Stomach (tissue), 8 donors: ENCODE measurements at regions not wholly inside any gene's neighbourhood (a gene's known extent, or its start where the extent isn't known, plus 50 kb on each side); places are given as distances from the start of the nearest gene placed in this dataset.

Experiments
- DNase-seq, 2 donors: peaks; one replicate each; pipeline versions ENCODE4 v3.0.0 to v3.0.0-alpha.2; 2013 to 2019
- H3K27ac ChIP-seq, 5 donors: fragments of 200-600 bp in 4 of 5; sonication (generic) in 4 of 5; one replicate each; pipeline ENCODE4 v1.5.1; 2013 to 2019; ENCODE audit warnings: mild to moderate bottlenecking in 1 of 5, moderate library complexity in 1 of 5
- H3K27me3 ChIP-seq, 3 donors: fragments of 200-600 bp; sonication (generic); one replicate each; pipeline ENCODE4 v1.5.1; 2017 to 2019; ENCODE audit warnings: mixed run types in 1 of 3
- H3K36me3 ChIP-seq, 4 donors: fragments of 200-600 bp; sonication (generic); 1 replicate in 3 of 4; 2 replicates in 1 of 4; pipeline ENCODE4 v1.5.1; 2016 to 2019
- H3K4me1 ChIP-seq, 4 donors: fragments of 200-600 bp; sonication (generic); one replicate each; pipeline ENCODE4 v1.5.1; 2016 to 2019
- H3K4me3 ChIP-seq, 4 donors: fragments of 200-600 bp; sonication (generic) in 3 of 4; one replicate each; pipeline ENCODE4 v1.5.1; 2016 to 2019; ENCODE audit warnings: mild to moderate bottlenecking in 1 of 4
- H3K9me3 ChIP-seq, 4 donors: fragments of 200-600 bp; sonication (generic); one replicate each; pipeline ENCODE4 v1.5.1; 2016 to 2019
- EP300 ChIP-seq: sonication (generic); formaldehyde crosslinking; IDR thresholded peaks from one replicate; pipeline ENCODE4 v1.6.1; 2017; ENCODE audit warnings: antibody characterized with exemption
- POLR2A ChIP-seq, 4 donors: fragments of 450-650 bp; IDR thresholded peaks; one replicate each; pipeline ENCODE4 v1.6.1; 2016; ENCODE audit warnings: antibody characterized with exemption in 4 of 4, control low read depth in 2 of 4, mild to moderate bottlenecking in 1 of 4, moderate library complexity in 1 of 4
- POLR2AphosphoS5 ChIP-seq, 3 donors: sonication (generic); formaldehyde crosslinking; IDR thresholded peaks; one replicate each; pipeline ENCODE4 v1.6.1; 2016; ENCODE audit warnings: antibody characterized with exemption in 3 of 3
- WGBS, 5 donors: extraction: QIAGEN DNeasy Blood & Tissue Kit in 3 of 5; methylation state at CpG; one replicate each; pipeline versions ENCODE4 v1.1.5 to v1.1.7; 2013 to 2018; 5-methylcytosine and 5-hydroxymethylcytosine counted together
- intact Hi-C: fragments of 100-400 bp; cut with DNase I; formaldehyde crosslinking; loops from one replicate; pipeline ENCODE4 v1.15.1; 2023; ENCODE audit warnings: low total_unique reads
- TF ChIP-seq, protein P1 (sequence below), 7 experiments: fragments of 450-650 bp in 4 of 7; fragments of 200-600 bp in 3 of 7; sonication (generic) in 3 of 7; IDR thresholded peaks; one replicate each; pipeline ENCODE4 v1.5.1; 2016 to 2019; ENCODE audit warnings: antibody characterized with exemption in 7 of 7, control low read depth in 2 of 7, mild to moderate bottlenecking in 1 of 7
- donor health status: healthy with polysubstance abuse.
- donor health status: Bipolar disorder and iron deficiency.
- donor health status: healthy.

DNA sequence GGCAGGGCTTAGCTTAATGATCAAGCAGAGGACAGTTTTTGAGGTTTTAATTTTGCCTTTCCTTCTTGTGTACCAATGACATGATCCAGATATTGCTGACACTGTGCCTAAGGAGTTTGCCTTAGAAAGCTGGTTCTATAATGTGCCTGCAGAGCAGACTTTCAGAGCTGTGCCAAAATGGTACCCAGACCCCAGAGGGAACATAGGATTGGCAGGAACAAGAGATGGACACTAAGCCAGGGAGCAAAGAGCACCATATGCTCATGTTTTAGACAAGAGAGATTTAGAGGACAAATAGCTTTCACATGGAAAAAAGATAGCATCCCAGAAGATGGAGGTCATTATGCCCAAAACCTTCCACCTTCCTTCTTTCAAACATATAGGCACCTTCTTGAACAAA lies 1241.5 kb upstream of the SPRY2 start:
- no peak overlapping the region for H3K4me3 ChIP-seq
- DNase-seq: no peak
- no peaks in the 10 kb centered on the region for H3K27me3 ChIP-seq
- no peaks in the 10 kb centered on the region for H3K9me3 ChIP-seq
- no peak for TF ChIP-seq POLR2AphosphoS5 (IDR thresholded peaks at IDR 0.05)
- TF ChIP-seq EP300: no peak
- TF ChIP-seq POLR2A (IDR thresholded peaks at IDR 0.05): no peak
- TF ChIP-seq, protein P1, sequence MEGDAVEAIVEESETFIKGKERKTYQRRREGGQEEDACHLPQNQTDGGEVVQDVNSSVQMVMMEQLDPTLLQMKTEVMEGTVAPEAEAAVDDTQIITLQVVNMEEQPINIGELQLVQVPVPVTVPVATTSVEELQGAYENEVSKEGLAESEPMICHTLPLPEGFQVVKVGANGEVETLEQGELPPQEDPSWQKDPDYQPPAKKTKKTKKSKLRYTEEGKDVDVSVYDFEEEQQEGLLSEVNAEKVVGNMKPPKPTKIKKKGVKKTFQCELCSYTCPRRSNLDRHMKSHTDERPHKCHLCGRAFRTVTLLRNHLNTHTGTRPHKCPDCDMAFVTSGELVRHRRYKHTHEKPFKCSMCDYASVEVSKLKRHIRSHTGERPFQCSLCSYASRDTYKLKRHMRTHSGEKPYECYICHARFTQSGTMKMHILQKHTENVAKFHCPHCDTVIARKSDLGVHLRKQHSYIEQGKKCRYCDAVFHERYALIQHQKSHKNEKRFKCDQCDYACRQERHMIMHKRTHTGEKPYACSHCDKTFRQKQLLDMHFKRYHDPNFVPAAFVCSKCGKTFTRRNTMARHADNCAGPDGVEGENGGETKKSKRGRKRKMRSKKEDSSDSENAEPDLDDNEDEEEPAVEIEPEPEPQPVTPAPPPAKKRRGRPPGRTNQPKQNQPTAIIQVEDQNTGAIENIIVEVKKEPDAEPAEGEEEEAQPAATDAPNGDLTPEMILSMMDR (IDR thresholded peaks at IDR 0.05): no peak
- H3K4me1 ChIP-seq: no peaks in the 10 kb centered on the region
- intact Hi-C loops: no loop called here
- no peaks in the 10 kb centered on the region for H3K36me3 ChIP-seq
- H3K27ac ChIP-seq: no peak overlapping the region

- intact Hi-C loops: no loop called here
- no peaks in the 10 kb centered on the region for H3K9me3 ChIP-seq
- DNase-seq: peak in 1 of 2 donors; percentile 35
- no peaks in the 10 kb centered on the region for H3K36me3 ChIP-seq
- TF ChIP-seq POLR2A (IDR thresholded peaks at IDR 0.05) (no peak), EP300 (no peak), POLR2AphosphoS5 (IDR thresholded peaks at IDR 0.05) (no peak)
- TF ChIP-seq, protein P1 (IDR thresholded peaks at IDR 0.05): no peak
- H3K4me1 ChIP-seq: no peaks in the 10 kb centered on the region
- H3K27ac ChIP-seq: no peak overlapping the region
- no peak overlapping the region for H3K4me3 ChIP-seq
- 15 to 22% (median 16%) methylated on average over 2 of the region's 2 CpGs for WGBS, 5 donors
- H3K27me3 ChIP-seq: no peaks in the 10 kb centered on the region
Measured at GRCh38 chr13:81577601-81578195, 1236.8 kb upstream of the SPRY2 start.

- Histone ChIP-seq H3K27me3 (no peaks in the 10 kb centered on the region), H3K9me3 (no peaks in the 10 kb centered on the region), H3K27ac (no peak overlapping the region), H3K4me3 (no peak overlapping the region), H3K4me1 (no peaks in the 10 kb centered on the region), H3K36me3 (no peaks in the 10 kb centered on the region)
- 44 to 75% (median 62%) methylated on average over 3 of the region's 3 CpGs for WGBS, 5 donors
- TF ChIP-seq, protein P1 (IDR thresholded peaks at IDR 0.05): no peak
- TF ChIP-seq EP300: no peak
- intact Hi-C loops: no loop called here
- no peak for DNase-seq
Measured at GRCh38 chr13:81568824-81569223, 1227.9 kb upstream of the SPRY2 start.

DNA sequence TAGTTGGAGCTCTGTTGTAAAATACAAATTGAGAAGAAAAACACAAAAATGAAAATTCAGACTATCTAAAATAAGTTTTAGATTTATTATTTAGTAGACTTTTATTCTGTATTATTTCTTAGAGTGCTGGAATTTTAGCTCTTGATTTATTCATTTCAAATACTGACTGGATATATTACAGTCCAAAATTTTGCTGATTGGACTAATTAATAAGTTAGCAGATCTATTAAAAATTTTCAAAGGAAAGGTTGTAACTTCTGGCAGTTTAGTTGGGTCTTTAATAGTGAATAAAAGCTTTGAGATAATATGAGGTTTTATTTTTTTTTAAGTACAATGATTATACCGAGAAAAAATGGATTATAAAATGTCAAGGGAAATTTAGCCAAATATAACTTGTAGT lies 1224.9 kb upstream of the SPRY2 start:
- TF ChIP-seq, protein P1 (IDR thresholded peaks at IDR 0.05): no peak
- TF ChIP-seq POLR2A (IDR thresholded peaks at IDR 0.05) (no peak), POLR2AphosphoS5 (IDR thresholded peaks at IDR 0.05) (no peak)
- no peak overlapping the region for H3K4me3 ChIP-seq
- no peak overlapping the region for H3K27ac ChIP-seq
- intact Hi-C loops: no loop called here
- H3K27me3 ChIP-seq: no peaks in the 10 kb centered on the region
- H3K9me3 ChIP-seq: no peaks in the 10 kb centered on the region
- DNase-seq: no peak
- 71 to 89% (median 85%) methylated on average over 1 of the region's 1 CpG for WGBS, 5 donors
- no peaks in the 10 kb centered on the region for H3K4me1 ChIP-seq
- H3K36me3 ChIP-seq: no peaks in the 10 kb centered on the region
